ENCODE measurements at regions not wholly inside any gene's neighbourhood (a gene's known extent, or its start where the extent isn't known, plus 50 kb on each side); places are given as distances from the start of the nearest gene placed in this dataset.
A peak's percentile ranks its signal among the peaks of the same experiment; 100 is the strongest.

DNA sequence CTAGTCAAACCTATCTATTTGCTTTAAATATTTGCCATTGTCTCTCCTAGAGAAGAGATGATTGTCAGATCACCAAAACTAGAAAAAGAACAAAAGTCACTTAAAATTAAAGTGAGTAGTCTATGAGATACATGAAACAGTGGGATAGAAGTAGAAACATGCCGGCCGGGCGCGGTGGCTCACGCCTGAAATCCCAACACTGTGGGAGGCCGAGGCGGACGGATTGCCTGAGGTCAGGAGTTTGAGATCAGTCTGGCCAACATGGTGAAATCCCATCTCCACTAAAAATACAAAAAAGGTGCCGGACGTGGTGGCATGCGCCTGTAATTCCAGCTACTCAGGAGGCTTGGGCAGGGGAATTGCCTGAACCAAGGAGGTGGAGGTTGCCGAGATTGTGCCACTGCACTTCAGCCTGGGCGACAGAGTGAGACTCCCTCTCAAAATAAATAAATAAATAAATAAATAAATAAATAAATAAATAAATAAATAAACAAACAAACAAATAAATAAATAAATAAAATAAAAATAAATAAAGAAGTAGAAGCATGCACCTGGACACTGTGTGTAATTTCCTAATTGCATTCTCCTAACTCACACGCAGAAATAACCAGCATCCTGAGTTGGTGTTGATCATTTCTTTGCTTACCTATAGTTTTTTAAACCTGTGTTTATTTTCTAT, 299.5 kb downstream of the PDHA2 start:
- DNase-seq (peak in 1 of 5 donors; percentile 41), FAIRE-seq (no peak)
- Histone ChIP-seq H3K36me3 (ENCODE audit: control insufficient read depth in 2 of 3, insufficient read depth in 3 of 3, low read length in 3 of 3) (no peaks in the 10 kb centered on the region), H3K27ac (ENCODE audit: low read depth in 2 of 2, low read length in 2 of 2) (no peak overlapping the region), H3K27me3 (ENCODE audit: control insufficient read depth, insufficient read depth, low read length) (no peaks in the 10 kb centered on the region), H3K4me3 (ENCODE audit: low read length in 3 of 3) (no peak overlapping the region), H3K9me3 (ENCODE audit: control insufficient read depth in 2 of 3, insufficient read depth in 1 of 3, low read length in 3 of 3) (no peaks in the 10 kb centered on the region), H3K4me1 (ENCODE audit: control insufficient read depth in 2 of 3, insufficient read depth in 2 of 3, low read depth in 1 of 3, low read length in 3 of 3) (no peaks in the 10 kb centered on the region), H3K9ac (ENCODE audit: low read length in 3 of 3) (no peak overlapping the region)
- TF ChIP-seq, protein P1, sequence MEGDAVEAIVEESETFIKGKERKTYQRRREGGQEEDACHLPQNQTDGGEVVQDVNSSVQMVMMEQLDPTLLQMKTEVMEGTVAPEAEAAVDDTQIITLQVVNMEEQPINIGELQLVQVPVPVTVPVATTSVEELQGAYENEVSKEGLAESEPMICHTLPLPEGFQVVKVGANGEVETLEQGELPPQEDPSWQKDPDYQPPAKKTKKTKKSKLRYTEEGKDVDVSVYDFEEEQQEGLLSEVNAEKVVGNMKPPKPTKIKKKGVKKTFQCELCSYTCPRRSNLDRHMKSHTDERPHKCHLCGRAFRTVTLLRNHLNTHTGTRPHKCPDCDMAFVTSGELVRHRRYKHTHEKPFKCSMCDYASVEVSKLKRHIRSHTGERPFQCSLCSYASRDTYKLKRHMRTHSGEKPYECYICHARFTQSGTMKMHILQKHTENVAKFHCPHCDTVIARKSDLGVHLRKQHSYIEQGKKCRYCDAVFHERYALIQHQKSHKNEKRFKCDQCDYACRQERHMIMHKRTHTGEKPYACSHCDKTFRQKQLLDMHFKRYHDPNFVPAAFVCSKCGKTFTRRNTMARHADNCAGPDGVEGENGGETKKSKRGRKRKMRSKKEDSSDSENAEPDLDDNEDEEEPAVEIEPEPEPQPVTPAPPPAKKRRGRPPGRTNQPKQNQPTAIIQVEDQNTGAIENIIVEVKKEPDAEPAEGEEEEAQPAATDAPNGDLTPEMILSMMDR (IDR thresholded peaks at IDR 0.05; ENCODE audit: borderline replicate concordance, extremely low read depth, insufficient read depth) = no peak
- intact Hi-C loops (cut with DNase I) = no loop called here

DNA sequence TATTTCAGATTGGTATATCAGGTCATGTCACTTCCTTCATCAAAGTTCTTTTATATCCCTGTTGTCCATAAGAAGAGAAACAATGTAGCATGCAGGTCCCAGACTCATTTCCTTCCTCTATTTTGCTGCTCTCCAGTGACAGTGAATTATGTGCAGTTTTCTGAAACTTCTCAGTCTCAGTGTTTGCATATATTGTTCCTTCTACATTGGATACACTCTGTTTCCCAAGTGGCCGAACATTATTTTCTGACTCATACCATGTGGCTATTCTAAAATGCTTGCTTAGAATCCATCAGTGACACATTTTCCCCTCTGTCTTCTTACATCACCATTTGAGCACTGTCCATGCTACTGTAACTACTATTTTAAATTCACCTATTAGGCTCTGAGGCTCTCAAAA, 305.7 kb downstream of the PDHA2 start:
- Histone ChIP-seq H3K4me3 (ENCODE audit: low read length in 3 of 3) (no peak overlapping the region), H3K36me3 (ENCODE audit: control insufficient read depth in 2 of 3, insufficient read depth in 3 of 3, low read length in 3 of 3) (no peaks in the 10 kb centered on the region), H3K9me3 (ENCODE audit: control insufficient read depth in 2 of 3, insufficient read depth in 1 of 3, low read length in 3 of 3) (no peaks in the 10 kb centered on the region), H3K27me3 (ENCODE audit: control insufficient read depth, insufficient read depth, low read length) (no peaks in the 10 kb centered on the region), H3K27ac (ENCODE audit: low read depth in 2 of 2, low read length in 2 of 2) (no peak overlapping the region), H3K4me1 (ENCODE audit: control insufficient read depth in 2 of 3, insufficient read depth in 2 of 3, low read depth in 1 of 3, low read length in 3 of 3) (no peaks in the 10 kb centered on the region), H3K9ac (ENCODE audit: low read length in 3 of 3) (no peak overlapping the region)
- DNase-seq = peak in 1 of 5 donors; percentile 10
- TF ChIP-seq, protein P1 (IDR thresholded peaks at IDR 0.05; ENCODE audit: borderline replicate concordance, extremely low read depth, insufficient read depth) = no peak
- no peak for FAIRE-seq
- intact Hi-C loops (cut with DNase I) = no loop called here

DNA sequence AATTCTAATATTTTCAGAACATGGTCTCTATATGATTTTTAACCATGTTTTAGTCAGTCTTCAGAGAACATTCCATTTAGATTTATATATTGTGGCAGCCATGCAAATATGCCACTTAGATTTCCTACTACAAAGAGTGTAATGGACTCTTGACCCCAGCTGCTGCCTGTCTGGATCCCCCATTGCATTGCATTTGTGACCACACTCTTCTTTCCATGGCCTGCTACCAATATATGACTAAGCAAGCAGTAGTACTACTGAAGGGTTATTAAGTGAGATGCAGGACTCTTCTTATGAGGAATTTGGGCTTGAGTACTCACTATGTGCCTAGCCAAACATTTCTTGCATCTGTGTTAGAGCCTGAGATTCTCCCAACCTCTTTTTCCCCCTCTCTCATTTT, 306.8 kb downstream of the PDHA2 start:
- intact Hi-C loops (cut with DNase I) = no loop called here

More for the DNA sequence above, 306.8 kb downstream of the PDHA2 start:
- Histone ChIP-seq H3K4me3 (ENCODE audit: low read length in 3 of 3) (no peak overlapping the region), H3K27me3 (ENCODE audit: control insufficient read depth, insufficient read depth, low read length) (no peaks in the 10 kb centered on the region), H3K27ac (ENCODE audit: low read depth in 2 of 2, low read length in 2 of 2) (no peak overlapping the region), H3K9ac (ENCODE audit: low read length in 3 of 3) (no peak overlapping the region), H3K36me3 (ENCODE audit: control insufficient read depth in 2 of 3, insufficient read depth in 3 of 3, low read length in 3 of 3) (no peaks in the 10 kb centered on the region), H3K4me1 (ENCODE audit: control insufficient read depth in 2 of 3, insufficient read depth in 2 of 3, low read depth in 1 of 3, low read length in 3 of 3) (no peaks in the 10 kb centered on the region), H3K9me3 (ENCODE audit: control insufficient read depth in 2 of 3, insufficient read depth in 1 of 3, low read length in 3 of 3) (no peaks in the 10 kb centered on the region)
- DNase-seq (no peak), FAIRE-seq (no peak)
- TF ChIP-seq, protein P1 (IDR thresholded peaks at IDR 0.05; ENCODE audit: borderline replicate concordance, extremely low read depth, insufficient read depth) = no peak

All from kidney (tissue), 13 donors.